ENCODE measurements at regions not wholly inside any gene's neighbourhood (a gene's known extent, or its start where the extent isn't known, plus 50 kb on each side); places are given as distances from the start of the nearest gene placed in this dataset.
"Not testable (repeated sequence)": the region's sequence is repeated elsewhere in the genome, so short reads cannot be mapped to it uniquely, and the experiment has no call there.

GRCh38 chr4:137794764-137795254 lies 262.5 kb upstream of the PCDH18 start:
- no peak for TF ChIP-seq CTCF (IDR thresholded peaks at IDR 0.05)
- intact Hi-C loops (cut with DNase I) = no loop called here
- H3K27ac ChIP-seq = no peak overlapping the region
- no peaks in the 10 kb centered on the region for H3K27me3 ChIP-seq
- H3K9me3 ChIP-seq = no peaks in the 10 kb centered on the region
- H3K4me3 ChIP-seq = no peak overlapping the region
- no peaks in the 10 kb centered on the region for H3K36me3 ChIP-seq
- H3K4me1 ChIP-seq = no peaks in the 10 kb centered on the region
- DNase-seq (ENCODE audit: low spot score in 2 of 2) = no peak

GRCh38 chr4:137789263-137789662 lies 257.0 kb upstream of the PCDH18 start:
- H3K4me3 ChIP-seq; H3K4me1 ChIP-seq; H3K9me3 ChIP-seq; H3K27ac ChIP-seq; H3K36me3 ChIP-seq; H3K27me3 ChIP-seq; intact Hi-C loops (cut with DNase I); DNase-seq (ENCODE audit: low spot score in 2 of 2): not testable (repeated sequence)

- H3K27me3 ChIP-seq; H3K4me1 ChIP-seq; DNase-seq (ENCODE audit: low spot score in 2 of 2); H3K4me3 ChIP-seq; intact Hi-C loops (cut with DNase I); H3K27ac ChIP-seq; H3K36me3 ChIP-seq; H3K9me3 ChIP-seq: not testable (repeated sequence)
These were observed 251.6 kb upstream of the PCDH18 start for GRCh38 chr4:137783923-137784322.

DNA sequence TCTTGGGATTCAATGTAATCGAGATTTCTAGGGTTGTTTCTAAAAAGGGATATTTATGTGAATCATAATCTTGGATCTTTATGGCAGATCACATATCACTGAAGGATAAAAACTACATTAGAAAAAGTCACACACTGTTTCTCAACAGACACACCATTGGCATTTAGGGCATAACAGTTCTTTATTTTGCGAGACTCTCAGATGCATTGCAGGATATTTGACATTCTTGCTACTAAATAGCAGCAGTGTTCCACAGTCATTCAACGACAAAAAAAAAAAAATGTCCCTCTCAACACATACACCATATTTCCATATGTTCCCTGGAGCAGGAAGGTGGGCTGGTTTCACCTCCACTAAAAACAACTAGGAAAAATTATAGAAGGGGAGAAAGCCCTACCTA lies 243.4 kb upstream of the PCDH18 start:
- H3K4me1 ChIP-seq = no peaks in the 10 kb centered on the region
- H3K27ac ChIP-seq = no peak overlapping the region
- no peak for DNase-seq (ENCODE audit: low spot score in 2 of 2)
- TF ChIP-seq CTCF (IDR thresholded peaks at IDR 0.05) = no peak
- no peak overlapping the region for H3K4me3 ChIP-seq
- intact Hi-C loops (cut with DNase I) = no loop called here
- H3K9me3 ChIP-seq = no peaks in the 10 kb centered on the region
- H3K27me3 ChIP-seq = no peaks in the 10 kb centered on the region
- H3K36me3 ChIP-seq = no peaks in the 10 kb centered on the region

DNA sequence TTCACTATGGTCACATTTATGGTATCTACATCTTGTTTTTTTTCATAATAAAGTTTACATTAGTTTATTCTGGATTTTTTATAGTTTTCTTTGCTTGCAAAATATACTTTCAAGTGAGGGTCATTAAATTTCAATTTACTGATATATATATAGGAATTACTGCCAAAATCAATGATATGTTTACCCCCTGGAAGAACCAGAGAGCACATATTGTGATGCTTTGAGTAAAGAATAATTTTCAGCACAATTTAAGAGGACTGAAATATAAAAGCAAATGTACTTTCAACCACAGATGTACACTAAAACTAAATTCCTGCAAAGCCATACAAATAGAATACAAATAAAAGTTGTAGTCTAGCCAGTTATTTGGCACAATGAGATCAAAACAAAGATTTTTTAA lies 242.2 kb upstream of the PCDH18 start:
- no peaks in the 10 kb centered on the region for H3K36me3 ChIP-seq
- no peak for TF ChIP-seq CTCF (IDR thresholded peaks at IDR 0.05)
- no peak overlapping the region for H3K27ac ChIP-seq
- intact Hi-C loops (cut with DNase I) = no loop called here
- H3K4me3 ChIP-seq = no peak overlapping the region
- DNase-seq (ENCODE audit: low spot score in 2 of 2) = no peak
- H3K9me3 ChIP-seq = no peaks in the 10 kb centered on the region
- no peaks in the 10 kb centered on the region for H3K4me1 ChIP-seq
- no peaks in the 10 kb centered on the region for H3K27me3 ChIP-seq

DNA sequence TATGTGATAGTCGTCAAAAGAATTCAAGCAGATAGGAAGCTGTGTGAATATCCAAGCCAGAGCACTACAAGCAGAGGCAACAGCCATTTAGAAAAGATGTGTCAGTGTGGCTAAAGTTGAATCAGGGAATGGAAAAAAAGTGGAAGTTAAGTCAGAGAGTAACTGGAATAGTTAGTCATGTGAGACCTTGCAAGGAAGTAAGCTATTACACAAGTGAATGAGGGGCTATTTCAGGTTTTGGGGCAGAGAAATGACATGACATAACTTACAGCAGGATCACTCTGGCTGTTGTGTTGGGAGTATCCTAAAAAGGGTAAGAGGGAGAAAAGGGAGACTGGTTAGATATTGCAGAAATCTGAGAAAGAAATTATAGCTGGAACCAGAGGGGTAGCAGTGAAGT lies 236.6 kb upstream of the PCDH18 start:
- Histone ChIP-seq H3K9me3 (no peaks in the 10 kb centered on the region), H3K27me3 (no peaks in the 10 kb centered on the region), H3K4me1 (no peaks in the 10 kb centered on the region), H3K27ac (no peak overlapping the region), H3K36me3 (no peaks in the 10 kb centered on the region), H3K4me3 (no peak overlapping the region)
- no peak for DNase-seq (ENCODE audit: low spot score in 2 of 2)
- no peak for TF ChIP-seq CTCF (IDR thresholded peaks at IDR 0.05)
- intact Hi-C loops (cut with DNase I) = no loop called here

- H3K27ac ChIP-seq = no peak overlapping the region
- H3K4me3 ChIP-seq = no peak overlapping the region
- no peaks in the 10 kb centered on the region for H3K36me3 ChIP-seq
- no peaks in the 10 kb centered on the region for H3K9me3 ChIP-seq
- no peaks in the 10 kb centered on the region for H3K27me3 ChIP-seq
- no peak for DNase-seq (ENCODE audit: low spot score in 2 of 2)
- no peaks in the 10 kb centered on the region for H3K4me1 ChIP-seq
- no peak for TF ChIP-seq CTCF (IDR thresholded peaks at IDR 0.05)
- intact Hi-C loops (cut with DNase I) = no loop called here
These were observed 235.9 kb upstream of the PCDH18 start for GRCh38 chr4:137768196-137768595.

All from ascending aorta (tissue), 2 donors.